Tibial nerve (tissue), 4 donors: ENCODE measurements at regions not wholly inside any gene's neighbourhood (a gene's known extent, or its start where the extent isn't known, plus 50 kb on each side); places are given as distances from the start of the nearest gene placed in this dataset.

ENCODE experiments used
- EP300 ChIP-seq, 2 donors: sonication (generic); formaldehyde crosslinking; IDR thresholded peaks; one replicate each; pipeline ENCODE4 v1.6.1; 2017; ENCODE audit warnings: antibody characterized with exemption in 2 of 2, mild to moderate bottlenecking in 1 of 2
- POLR2A ChIP-seq, 2 donors: fragments of 450-650 bp; IDR thresholded peaks; one replicate each; pipeline ENCODE4 v1.6.1; 2017; ENCODE audit warnings: antibody characterized with exemption in 2 of 2, mild to moderate bottlenecking in 2 of 2, moderate library complexity in 2 of 2
- TF ChIP-seq, protein P1 (sequence below), 5 experiments: fragments of 200-600 bp in 3 of 5; fragments of 450-650 bp in 2 of 5; sonication (generic) in 3 of 5; IDR thresholded peaks; one replicate each; pipeline ENCODE4 v1.5.1; 2016 to 2019; ENCODE audit warnings: antibody characterized with exemption in 5 of 5, mild to moderate bottlenecking in 3 of 5, moderate library complexity in 2 of 5

DNA sequence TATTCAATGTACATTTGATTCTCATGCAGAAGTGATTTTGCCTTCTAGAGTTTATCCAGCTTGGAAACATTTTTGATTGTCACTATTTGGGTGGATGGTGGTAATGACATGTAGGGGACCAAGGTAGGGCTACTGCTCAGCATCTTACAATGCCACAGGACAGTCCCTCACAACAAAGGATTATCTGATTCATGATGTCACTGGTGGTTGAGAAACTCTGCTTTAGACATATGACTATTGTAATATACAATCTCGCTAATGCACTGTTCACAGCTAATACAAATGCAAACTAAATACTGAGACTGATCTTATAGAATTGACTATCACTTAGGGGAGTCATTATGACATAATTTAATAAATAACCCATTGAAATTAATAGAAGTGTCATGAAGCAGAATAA is 60.4 kb upstream of the BTG1 start:
- TF ChIP-seq, protein P1, sequence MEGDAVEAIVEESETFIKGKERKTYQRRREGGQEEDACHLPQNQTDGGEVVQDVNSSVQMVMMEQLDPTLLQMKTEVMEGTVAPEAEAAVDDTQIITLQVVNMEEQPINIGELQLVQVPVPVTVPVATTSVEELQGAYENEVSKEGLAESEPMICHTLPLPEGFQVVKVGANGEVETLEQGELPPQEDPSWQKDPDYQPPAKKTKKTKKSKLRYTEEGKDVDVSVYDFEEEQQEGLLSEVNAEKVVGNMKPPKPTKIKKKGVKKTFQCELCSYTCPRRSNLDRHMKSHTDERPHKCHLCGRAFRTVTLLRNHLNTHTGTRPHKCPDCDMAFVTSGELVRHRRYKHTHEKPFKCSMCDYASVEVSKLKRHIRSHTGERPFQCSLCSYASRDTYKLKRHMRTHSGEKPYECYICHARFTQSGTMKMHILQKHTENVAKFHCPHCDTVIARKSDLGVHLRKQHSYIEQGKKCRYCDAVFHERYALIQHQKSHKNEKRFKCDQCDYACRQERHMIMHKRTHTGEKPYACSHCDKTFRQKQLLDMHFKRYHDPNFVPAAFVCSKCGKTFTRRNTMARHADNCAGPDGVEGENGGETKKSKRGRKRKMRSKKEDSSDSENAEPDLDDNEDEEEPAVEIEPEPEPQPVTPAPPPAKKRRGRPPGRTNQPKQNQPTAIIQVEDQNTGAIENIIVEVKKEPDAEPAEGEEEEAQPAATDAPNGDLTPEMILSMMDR (IDR thresholded peaks at IDR 0.05), result no peak
- TF ChIP-seq POLR2A (IDR thresholded peaks at IDR 0.05), result no peak
- no peak for TF ChIP-seq EP300 (IDR thresholded peaks at IDR 0.05)
